OCI-LY3 (cell line): ENCODE measurements at regions not wholly inside any gene's neighbourhood (a gene's known extent, or its start where the extent isn't known, plus 50 kb on each side); places are given as distances from the start of the nearest gene placed in this dataset.

Source experiments
- EZH2phosphoT487 ChIP-seq: fragments of 200-600 bp; shearing (Covaris generic); IDR thresholded peaks from 2 replicates; pipeline ENCODE4 v1.6.1; 2018; ENCODE audit warnings: antibody characterized with exemption, mixed run types, low read depth
- TF ChIP-seq, protein P1 (sequence below): fragments of 200-600, 300-600 bp; sonication (generic); IDR thresholded peaks from 2 replicates; pipeline ENCODE4 v1.5.1; 2014; ENCODE audit warnings: antibody characterized with exemption, low read length, low read depth

DNA sequence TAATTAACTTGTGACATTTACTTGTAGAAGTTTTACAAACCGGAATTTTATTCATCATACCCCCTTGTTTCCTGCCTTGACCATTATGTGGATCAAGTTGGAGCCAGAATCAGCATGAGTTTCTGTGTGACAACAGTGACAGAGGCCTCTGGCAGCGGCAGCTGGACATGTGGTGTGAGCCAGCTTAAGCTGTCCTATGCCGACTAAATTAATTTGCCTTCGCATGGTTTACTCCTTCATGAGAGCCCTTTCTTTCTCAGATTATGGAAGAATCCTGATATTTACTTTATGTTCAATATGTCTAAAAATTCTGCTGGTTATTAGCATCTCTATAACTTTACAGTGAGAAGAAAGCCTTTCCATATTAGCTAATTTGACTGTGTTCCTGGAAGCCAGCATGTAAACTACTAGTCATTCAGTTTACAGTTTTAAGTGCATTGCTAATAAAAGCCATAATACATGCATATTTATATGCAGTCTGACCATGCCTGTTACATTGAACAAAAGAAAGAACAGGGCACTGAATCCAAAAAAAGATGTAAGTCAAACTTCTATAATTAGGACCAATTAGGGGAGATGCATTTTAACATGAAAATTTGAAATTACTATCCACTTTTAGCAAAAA is 495.8 kb upstream of the ACVR2A start:
- TF ChIP-seq, protein P1, sequence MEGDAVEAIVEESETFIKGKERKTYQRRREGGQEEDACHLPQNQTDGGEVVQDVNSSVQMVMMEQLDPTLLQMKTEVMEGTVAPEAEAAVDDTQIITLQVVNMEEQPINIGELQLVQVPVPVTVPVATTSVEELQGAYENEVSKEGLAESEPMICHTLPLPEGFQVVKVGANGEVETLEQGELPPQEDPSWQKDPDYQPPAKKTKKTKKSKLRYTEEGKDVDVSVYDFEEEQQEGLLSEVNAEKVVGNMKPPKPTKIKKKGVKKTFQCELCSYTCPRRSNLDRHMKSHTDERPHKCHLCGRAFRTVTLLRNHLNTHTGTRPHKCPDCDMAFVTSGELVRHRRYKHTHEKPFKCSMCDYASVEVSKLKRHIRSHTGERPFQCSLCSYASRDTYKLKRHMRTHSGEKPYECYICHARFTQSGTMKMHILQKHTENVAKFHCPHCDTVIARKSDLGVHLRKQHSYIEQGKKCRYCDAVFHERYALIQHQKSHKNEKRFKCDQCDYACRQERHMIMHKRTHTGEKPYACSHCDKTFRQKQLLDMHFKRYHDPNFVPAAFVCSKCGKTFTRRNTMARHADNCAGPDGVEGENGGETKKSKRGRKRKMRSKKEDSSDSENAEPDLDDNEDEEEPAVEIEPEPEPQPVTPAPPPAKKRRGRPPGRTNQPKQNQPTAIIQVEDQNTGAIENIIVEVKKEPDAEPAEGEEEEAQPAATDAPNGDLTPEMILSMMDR: no peak
- no peak for TF ChIP-seq EZH2phosphoT487
